SK-N-SH treated with all-trans-retinoic acid at 6 μM for 48 hours (cell line): ENCODE measurements at regions not wholly inside any gene's neighbourhood (a gene's known extent, or its start where the extent isn't known, plus 50 kb on each side); places are given as distances from the start of the nearest gene placed in this dataset.

Source experiments
- ATAC-seq: fragments of 200-7000 bp; cut with Tn5 transposase; 3 replicates; pipeline ENCODE4 v1.9.1; 2020; ENCODE audit warnings: mild to moderate bottlenecking, moderate library complexity
- ARNTL ChIP-seq: fragments of 450-650 bp; formaldehyde crosslinking; IDR thresholded peaks from 2 replicates; pipeline ENCODE4 v1.5.0; 2020; ENCODE audit warnings: low read depth, mild to moderate bottlenecking, moderate library complexity, borderline replicate concordance
- BACH2 ChIP-seq: fragments of 250-450 bp; sonication (Bioruptor Pico); IDR thresholded peaks from 2 replicates; pipeline ENCODE4 v1.9.0; 2021; ENCODE audit warnings: mild to moderate bottlenecking, borderline replicate concordance
- CSDC2 ChIP-seq: fragments of 250-450 bp; sonication (Bioruptor Pico); IDR thresholded peaks from 2 replicates; pipeline ENCODE4 v1.5.0; 2020; ENCODE audit warnings: mild to moderate bottlenecking, moderate library complexity
- ESRRG ChIP-seq: fragments of 250-450 bp; sonication (Bioruptor Pico); IDR thresholded peaks from 2 replicates; pipeline ENCODE4 v1.6.1; 2021; ENCODE audit warnings: mild to moderate bottlenecking
- GLIS3 ChIP-seq: fragments of 250-450 bp; sonication (Bioruptor Pico); IDR thresholded peaks from 2 replicates; pipeline ENCODE4 v1.5.0; 2020; ENCODE audit warnings: mild to moderate bottlenecking, moderate library complexity
- ISL1 ChIP-seq: fragments of 250-450 bp; sonication (Bioruptor Pico); IDR thresholded peaks from 2 replicates; pipeline ENCODE4 v2.1.2; 2022; ENCODE audit warnings: mild to moderate bottlenecking, moderate library complexity
- OSR1 ChIP-seq: fragments of 250-450 bp; sonication (Bioruptor Pico); IDR thresholded peaks from 2 replicates; pipeline ENCODE4 v1.8.0; 2022; ENCODE audit warnings: moderate library complexity, mild to moderate bottlenecking, inconsistent platforms
- PPARA ChIP-seq: fragments of 250-450 bp; sonication (Bioruptor Pico); IDR thresholded peaks from 2 replicates; pipeline ENCODE4 v1.5.0; 2020; ENCODE audit warnings: mild to moderate bottlenecking, borderline replicate concordance
- RARB ChIP-seq: fragments of 250-450 bp; sonication (Bioruptor Pico); IDR thresholded peaks from 2 replicates; pipeline ENCODE4 v1.8.0; 2021; ENCODE audit warnings: mild to moderate bottlenecking, moderate library complexity
- SNAI2 ChIP-seq: fragments of 250-450 bp; sonication (Bioruptor Pico); IDR thresholded peaks from 2 replicates; pipeline ENCODE4 v1.5.0; 2020; ENCODE audit warnings: mild to moderate bottlenecking, moderate library complexity
- TCF4 ChIP-seq: fragments of 250-450 bp; sonication (Bioruptor Pico); IDR thresholded peaks from 2 replicates; pipeline ENCODE4 v1.8.0; 2021; ENCODE audit warnings: mild to moderate bottlenecking, moderate library complexity, borderline replicate concordance
- TOX ChIP-seq: fragments of 250-450 bp; sonication (Bioruptor Pico); IDR thresholded peaks from 2 replicates; pipeline ENCODE4 v1.8.0; 2021; ENCODE audit warnings: mild to moderate bottlenecking, moderate library complexity, borderline replicate concordance
- ZC3H10 ChIP-seq: fragments of 250-450 bp; sonication (Bioruptor Pico); IDR thresholded peaks from 2 replicates; pipeline ENCODE4 v1.5.1; 2021; ENCODE audit warnings: mild to moderate bottlenecking, moderate library complexity
- ZFP3 ChIP-seq: fragments of 250-450 bp; sonication (Bioruptor Pico); IDR thresholded peaks from 2 replicates; pipeline ENCODE4 v1.5.0; 2020; ENCODE audit warnings: mild to moderate bottlenecking, moderate library complexity
- ZNF70 ChIP-seq: fragments of 450-650 bp; formaldehyde crosslinking; IDR thresholded peaks from 2 replicates; pipeline ENCODE4 v1.5.0; 2020; ENCODE audit warnings: mild to moderate bottlenecking, moderate library complexity
- ZNF8 ChIP-seq: fragments of 450-650 bp; formaldehyde crosslinking; IDR thresholded peaks from 2 replicates; pipeline ENCODE4 v1.5.0; 2020; ENCODE audit warnings: mild to moderate bottlenecking, moderate library complexity
- TF ChIP-seq, protein P1 (sequence below): fragments of 250-450 bp; sonication (Bioruptor Pico); IDR thresholded peaks from 2 replicates; pipeline ENCODE4 v1.5.1; 2021; ENCODE audit warnings: mild to moderate bottlenecking, moderate library complexity
- TF ChIP-seq, protein P2 (sequence below): fragments of 250-450 bp; sonication (Bioruptor Pico); IDR thresholded peaks from 2 replicates; pipeline ENCODE4 v1.5.1; 2020; ENCODE audit warnings: low read depth, mild to moderate bottlenecking, moderate library complexity
- TF ChIP-seq, protein P3 (sequence below): fragments of 250-450 bp; sonication (Bioruptor Pico); IDR thresholded peaks from 2 replicates; pipeline ENCODE4 v1.8.0; 2020; ENCODE audit warnings: mild to moderate bottlenecking, moderate library complexity, borderline replicate concordance
- TF ChIP-seq, protein P4 (sequence below): fragments of 250-450 bp; sonication (Bioruptor Pico); IDR thresholded peaks from 2 replicates; pipeline ENCODE4 v1.8.0; 2021; ENCODE audit warnings: low read depth, mild to moderate bottlenecking, moderate library complexity, borderline replicate concordance
- TF ChIP-seq, protein P5 (sequence below): fragments of 250-450 bp; sonication (Bioruptor Pico); IDR thresholded peaks from 2 replicates; pipeline ENCODE4 v1.5.0; 2020; ENCODE audit warnings: mild to moderate bottlenecking, moderate library complexity

DNA sequence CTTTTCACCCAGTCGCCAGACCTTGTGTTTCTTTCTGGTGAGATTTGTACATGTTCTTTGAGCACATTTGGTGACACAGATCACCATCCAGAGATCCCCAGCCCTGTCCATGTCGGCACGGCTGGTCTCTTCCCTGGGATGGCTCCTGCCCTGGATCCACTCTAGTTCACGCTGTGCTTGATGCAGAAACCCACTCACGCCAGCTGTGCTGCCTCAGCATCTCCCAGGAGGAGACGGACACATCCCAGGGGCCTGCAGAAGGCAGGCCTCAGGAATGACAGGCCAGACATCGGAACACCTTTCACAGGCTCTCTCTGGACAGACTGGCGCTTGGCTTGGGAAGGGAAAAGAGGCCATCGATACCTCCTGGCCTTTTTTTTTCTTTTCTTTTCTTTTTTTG lies 203.6 kb downstream of the ACKR3 start:
- TF ChIP-seq, protein P1, sequence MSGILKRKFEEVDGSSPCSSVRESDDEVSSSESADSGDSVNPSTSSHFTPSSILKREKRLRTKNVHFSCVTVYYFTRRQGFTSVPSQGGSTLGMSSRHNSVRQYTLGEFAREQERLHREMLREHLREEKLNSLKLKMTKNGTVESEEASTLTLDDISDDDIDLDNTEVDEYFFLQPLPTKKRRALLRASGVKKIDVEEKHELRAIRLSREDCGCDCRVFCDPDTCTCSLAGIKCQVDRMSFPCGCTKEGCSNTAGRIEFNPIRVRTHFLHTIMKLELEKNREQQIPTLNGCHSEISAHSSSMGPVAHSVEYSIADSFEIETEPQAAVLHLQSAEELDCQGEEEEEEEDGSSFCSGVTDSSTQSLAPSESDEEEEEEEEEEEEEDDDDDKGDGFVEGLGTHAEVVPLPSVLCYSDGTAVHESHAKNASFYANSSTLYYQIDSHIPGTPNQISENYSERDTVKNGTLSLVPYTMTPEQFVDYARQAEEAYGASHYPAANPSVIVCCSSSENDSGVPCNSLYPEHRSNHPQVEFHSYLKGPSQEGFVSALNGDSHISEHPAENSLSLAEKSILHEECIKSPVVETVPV (CRISPR knock-in tag), result no peak
- TF ChIP-seq ISL1 (CRISPR knock-in tag) (no peak), CSDC2 (CRISPR knock-in tag) (no peak), ZFP3 (CRISPR knock-in tag) (no peak), GLIS3 (no peak), ESRRG (no peak), TOX (CRISPR knock-in tag) (no peak), OSR1 (CRISPR knock-in tag) (no peak), ZNF8 (CRISPR knock-in tag) (no peak), ARNTL (CRISPR knock-in tag) (no peak), ZC3H10 (CRISPR knock-in tag) (no peak), ZNF70 (CRISPR knock-in tag) (no peak)
- TF ChIP-seq, protein P2, sequence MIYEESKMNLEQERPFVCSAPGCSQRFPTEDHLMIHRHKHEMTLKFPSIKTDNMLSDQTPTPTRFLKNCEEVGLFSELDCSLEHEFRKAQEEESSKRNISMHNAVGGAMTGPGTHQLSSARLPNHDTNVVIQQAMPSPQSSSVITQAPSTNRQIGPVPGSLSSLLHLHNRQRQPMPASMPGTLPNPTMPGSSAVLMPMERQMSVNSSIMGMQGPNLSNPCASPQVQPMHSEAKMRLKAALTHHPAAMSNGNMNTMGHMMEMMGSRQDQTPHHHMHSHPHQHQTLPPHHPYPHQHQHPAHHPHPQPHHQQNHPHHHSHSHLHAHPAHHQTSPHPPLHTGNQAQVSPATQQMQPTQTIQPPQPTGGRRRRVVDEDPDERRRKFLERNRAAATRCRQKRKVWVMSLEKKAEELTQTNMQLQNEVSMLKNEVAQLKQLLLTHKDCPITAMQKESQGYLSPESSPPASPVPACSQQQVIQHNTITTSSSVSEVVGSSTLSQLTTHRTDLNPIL (CRISPR knock-in tag), result no peak
- TF ChIP-seq, protein P3, sequence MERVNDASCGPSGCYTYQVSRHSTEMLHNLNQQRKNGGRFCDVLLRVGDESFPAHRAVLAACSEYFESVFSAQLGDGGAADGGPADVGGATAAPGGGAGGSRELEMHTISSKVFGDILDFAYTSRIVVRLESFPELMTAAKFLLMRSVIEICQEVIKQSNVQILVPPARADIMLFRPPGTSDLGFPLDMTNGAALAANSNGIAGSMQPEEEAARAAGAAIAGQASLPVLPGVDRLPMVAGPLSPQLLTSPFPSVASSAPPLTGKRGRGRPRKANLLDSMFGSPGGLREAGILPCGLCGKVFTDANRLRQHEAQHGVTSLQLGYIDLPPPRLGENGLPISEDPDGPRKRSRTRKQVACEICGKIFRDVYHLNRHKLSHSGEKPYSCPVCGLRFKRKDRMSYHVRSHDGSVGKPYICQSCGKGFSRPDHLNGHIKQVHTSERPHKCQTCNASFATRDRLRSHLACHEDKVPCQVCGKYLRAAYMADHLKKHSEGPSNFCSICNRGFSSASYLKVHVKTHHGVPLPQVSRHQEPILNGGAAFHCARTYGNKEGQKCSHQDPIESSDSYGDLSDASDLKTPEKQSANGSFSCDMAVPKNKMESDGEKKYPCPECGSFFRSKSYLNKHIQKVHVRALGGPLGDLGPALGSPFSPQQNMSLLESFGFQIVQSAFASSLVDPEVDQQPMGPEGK (CRISPR knock-in tag), result no peak
- TF ChIP-seq, protein P4, sequence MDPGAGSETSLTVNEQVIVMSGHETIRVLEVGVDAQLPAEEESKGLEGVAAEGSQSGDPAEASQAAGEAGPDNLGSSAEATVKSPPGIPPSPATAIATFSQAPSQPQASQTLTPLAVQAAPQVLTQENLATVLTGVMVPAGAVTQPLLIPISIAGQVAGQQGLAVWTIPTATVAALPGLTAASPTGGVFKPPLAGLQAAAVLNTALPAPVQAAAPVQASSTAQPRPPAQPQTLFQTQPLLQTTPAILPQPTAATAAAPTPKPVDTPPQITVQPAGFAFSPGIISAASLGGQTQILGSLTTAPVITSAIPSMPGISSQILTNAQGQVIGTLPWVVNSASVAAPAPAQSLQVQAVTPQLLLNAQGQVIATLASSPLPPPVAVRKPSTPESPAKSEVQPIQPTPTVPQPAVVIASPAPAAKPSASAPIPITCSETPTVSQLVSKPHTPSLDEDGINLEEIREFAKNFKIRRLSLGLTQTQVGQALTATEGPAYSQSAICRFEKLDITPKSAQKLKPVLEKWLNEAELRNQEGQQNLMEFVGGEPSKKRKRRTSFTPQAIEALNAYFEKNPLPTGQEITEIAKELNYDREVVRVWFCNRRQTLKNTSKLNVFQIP (CRISPR knock-in tag), result no peak
- TF ChIP-seq, protein P5, sequence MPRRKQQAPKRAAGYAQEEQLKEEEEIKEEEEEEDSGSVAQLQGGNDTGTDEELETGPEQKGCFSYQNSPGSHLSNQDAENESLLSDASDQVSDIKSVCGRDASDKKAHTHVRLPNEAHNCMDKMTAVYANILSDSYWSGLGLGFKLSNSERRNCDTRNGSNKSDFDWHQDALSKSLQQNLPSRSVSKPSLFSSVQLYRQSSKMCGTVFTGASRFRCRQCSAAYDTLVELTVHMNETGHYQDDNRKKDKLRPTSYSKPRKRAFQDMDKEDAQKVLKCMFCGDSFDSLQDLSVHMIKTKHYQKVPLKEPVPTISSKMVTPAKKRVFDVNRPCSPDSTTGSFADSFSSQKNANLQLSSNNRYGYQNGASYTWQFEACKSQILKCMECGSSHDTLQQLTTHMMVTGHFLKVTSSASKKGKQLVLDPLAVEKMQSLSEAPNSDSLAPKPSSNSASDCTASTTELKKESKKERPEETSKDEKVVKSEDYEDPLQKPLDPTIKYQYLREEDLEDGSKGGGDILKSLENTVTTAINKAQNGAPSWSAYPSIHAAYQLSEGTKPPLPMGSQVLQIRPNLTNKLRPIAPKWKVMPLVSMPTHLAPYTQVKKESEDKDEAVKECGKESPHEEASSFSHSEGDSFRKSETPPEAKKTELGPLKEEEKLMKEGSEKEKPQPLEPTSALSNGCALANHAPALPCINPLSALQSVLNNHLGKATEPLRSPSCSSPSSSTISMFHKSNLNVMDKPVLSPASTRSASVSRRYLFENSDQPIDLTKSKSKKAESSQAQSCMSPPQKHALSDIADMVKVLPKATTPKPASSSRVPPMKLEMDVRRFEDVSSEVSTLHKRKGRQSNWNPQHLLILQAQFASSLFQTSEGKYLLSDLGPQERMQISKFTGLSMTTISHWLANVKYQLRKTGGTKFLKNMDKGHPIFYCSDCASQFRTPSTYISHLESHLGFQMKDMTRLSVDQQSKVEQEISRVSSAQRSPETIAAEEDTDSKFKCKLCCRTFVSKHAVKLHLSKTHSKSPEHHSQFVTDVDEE (CRISPR knock-in tag), result no peak
- ATAC-seq, result no peak

DNA sequence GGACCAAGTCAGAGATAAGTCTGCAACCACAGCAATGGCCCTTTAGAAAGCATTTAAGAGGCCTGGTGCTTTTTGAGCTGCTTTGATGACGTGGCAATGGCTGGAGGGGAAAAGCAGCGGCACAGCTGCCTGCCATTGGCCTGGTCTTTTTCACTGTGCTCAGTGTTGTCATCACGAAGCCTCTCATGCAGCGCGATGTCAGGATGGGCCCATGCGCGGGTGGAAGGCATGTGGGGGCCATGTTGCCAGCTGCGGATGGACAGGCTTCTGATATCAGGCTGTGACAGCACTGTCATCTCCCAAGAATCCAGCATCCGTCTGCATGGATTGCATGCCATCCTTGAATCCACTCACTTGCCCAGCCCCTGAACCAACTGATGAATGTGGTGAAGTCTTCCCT lies 204.5 kb downstream of the ACKR3 start:
- TF ChIP-seq ZNF8 (CRISPR knock-in tag) (no peak), ZFP3 (CRISPR knock-in tag) (no peak), ISL1 (CRISPR knock-in tag) (no peak), ARNTL (CRISPR knock-in tag) (no peak), PPARA (no peak), BACH2 (CRISPR knock-in tag) (no peak), SNAI2 (no peak), TCF4 (no peak), ZNF70 (CRISPR knock-in tag) (no peak), RARB (CRISPR knock-in tag) (no peak), CSDC2 (CRISPR knock-in tag) (no peak), ZC3H10 (CRISPR knock-in tag) (no peak)
- TF ChIP-seq, protein P1 (CRISPR knock-in tag), result no peak
- TF ChIP-seq, protein P3 (CRISPR knock-in tag), result no peak
- TF ChIP-seq, protein P4 (CRISPR knock-in tag), result no peak
- TF ChIP-seq, protein P2 (CRISPR knock-in tag), result no peak
- ATAC-seq, result no peak
